NCI-H82 treated with DMSO at 0.1 percent for 48 hours (cell line): ENCODE measurements at regions not wholly inside any gene's neighbourhood (a gene's known extent, or its start where the extent isn't known, plus 50 kb on each side); places are given as distances from the start of the nearest gene placed in this dataset.

ENCODE experiments used
- DNase-seq: peaks from one replicate; lab custom pipeline; 2025; ENCODE audit not compliant: unreplicated experiment; lab: John Stamatoyannopoulos, UW

- DNase-seq, result no peak
Observed at GRCh38 chr13:84994582-84994981, 804.6 kb downstream of the SLITRK6 start.

- DNase-seq, result peak; percentile 40
Observed at GRCh38 chr13:84985860-84986259, 813.4 kb downstream of the SLITRK6 start.

- DNase-seq, result no peak
Observed at GRCh38 chr13:84983321-84983720, 815.9 kb downstream of the SLITRK6 start.

- no peak for DNase-seq
Observed at GRCh38 chr13:84980571-84980970, 818.6 kb downstream of the SLITRK6 start.

- DNase-seq, result no peak
Observed at GRCh38 chr13:84978851-84979250, 820.4 kb downstream of the SLITRK6 start.

- no peak for DNase-seq
Observed at GRCh38 chr13:84973661-84974060, 825.6 kb downstream of the SLITRK6 start.

GRCh38 chr13:84972907-84973306 is 826.3 kb downstream of the SLITRK6 start:
- no peak for DNase-seq

- DNase-seq, result no peak
Observed at GRCh38 chr13:84962849-84963248, 836.4 kb downstream of the SLITRK6 start.

GRCh38 chr13:84962141-84962750 is 837.0 kb downstream of the SLITRK6 start:
- no peak for DNase-seq

GRCh38 chr13:84961023-84961422 is 838.2 kb downstream of the SLITRK6 start:
- DNase-seq, result no peak

- DNase-seq, result no peak
Observed at GRCh38 chr13:84959818-84960217, 839.4 kb downstream of the SLITRK6 start.

GRCh38 chr13:84954636-84955035 is 844.6 kb downstream of the SLITRK6 start:
- DNase-seq, result no peak

GRCh38 chr13:84951128-84951527 is 848.1 kb downstream of the SLITRK6 start:
- no peak for DNase-seq

- DNase-seq, result no peak
Observed at GRCh38 chr13:84946192-84946591, 853.0 kb downstream of the SLITRK6 start.

- no peak for DNase-seq
Observed at GRCh38 chr13:84940798-84941197, 858.4 kb downstream of the SLITRK6 start.

GRCh38 chr13:84940167-84940566 is 859.1 kb downstream of the SLITRK6 start:
- no peak for DNase-seq

GRCh38 chr13:84934911-84935310 is 864.3 kb downstream of the SLITRK6 start:
- DNase-seq, result no peak

- no peak for DNase-seq
Observed at GRCh38 chr13:84933797-84934196, 865.4 kb downstream of the SLITRK6 start.

GRCh38 chr13:84931264-84931663 is 868.0 kb downstream of the SLITRK6 start:
- DNase-seq, result no peak

GRCh38 chr13:84927442-84928169 is 871.6 kb downstream of the SLITRK6 start:
- no peak for DNase-seq

- no peak for DNase-seq
Observed at GRCh38 chr13:84925443-84925842, 873.8 kb downstream of the SLITRK6 start.

GRCh38 chr13:84923831-84924230 is 875.4 kb downstream of the SLITRK6 start:
- no peak for DNase-seq
